Osteoblast (primary cell): ENCODE measurements at regions not wholly inside any gene's neighbourhood (a gene's known extent, or its start where the extent isn't known, plus 50 kb on each side); places are given as distances from the start of the nearest gene placed in this dataset.

Source experiments
- DNase-seq: peaks from one replicate; pipeline ENCODE4 v3.0.0; 2011; ENCODE audit warnings: low spot score, mixed read lengths; ENCODE audit not compliant: insufficient read length; ENCODE audit errors: missing footprints
- H2AFZ ChIP-seq: 2 replicates; pipeline ENCODE4 v1.6.0; 2011; ENCODE audit warnings: mild to moderate bottlenecking, low read length
- H3K27ac ChIP-seq: 2 replicates; pipeline ENCODE4 v1.5.1; 2011; ENCODE audit warnings: mild to moderate bottlenecking, low read depth, low read length, moderate library complexity
- H3K27me3 ChIP-seq: 2 replicates; pipeline ENCODE4 v1.6.0; 2012; ENCODE audit warnings: mild to moderate bottlenecking, control low read depth, inconsistent platforms, low read length, moderate library complexity; ENCODE audit not compliant: insufficient read depth
- H3K36me3 ChIP-seq: 2 replicates; pipeline ENCODE4 v1.5.1; 2011; ENCODE audit warnings: mild to moderate bottlenecking, low read length, control low read depth, moderate library complexity; ENCODE audit not compliant: insufficient read depth
- H3K4me1 ChIP-seq: 2 replicates; pipeline ENCODE4 v1.5.1; 2011; ENCODE audit warnings: mild to moderate bottlenecking, low read length, control low read depth, moderate library complexity; ENCODE audit not compliant: insufficient read depth
- H3K4me2 ChIP-seq: 2 replicates; pipeline ENCODE4 v1.6.0; 2011; ENCODE audit warnings: mild to moderate bottlenecking, low read length; ENCODE audit not compliant: insufficient read depth
- H3K4me3 ChIP-seq: fragments of 200-600 bp; sonication (generic); 3 replicates; pipeline ENCODE4 v1.5.1; 2012; ENCODE audit warnings: mild to moderate bottlenecking, low read length, inconsistent platforms; ENCODE audit not compliant: insufficient read depth
- H3K79me2 ChIP-seq: 2 replicates; pipeline ENCODE4 v1.6.0; 2012; ENCODE audit warnings: mild to moderate bottlenecking, low read length, control low read depth, inconsistent platforms; ENCODE audit not compliant: insufficient read depth
- H3K9me3 ChIP-seq: 2 replicates; pipeline ENCODE4 v1.5.1; 2011; ENCODE audit warnings: low read depth, low read length, control low read depth
- H4K20me1 ChIP-seq: 2 replicates; pipeline ENCODE4 v1.6.0; 2012; ENCODE audit warnings: mild to moderate bottlenecking, low read length, control low read depth; ENCODE audit not compliant: insufficient read depth
- CTCF ChIP-seq: IDR thresholded peaks from 2 replicates; pipeline ENCODE4 v1.5.1; 2011; ENCODE audit warnings: mild to moderate bottlenecking, low read depth, low read length, moderate library complexity; ENCODE audit errors: extremely low read depth

GRCh38 chr12:66898700-66899469 lies 220.0 kb upstream of the GRIP1 start:
- no peak overlapping the region for H2AFZ ChIP-seq
- no peaks in the 10 kb centered on the region for H3K36me3 ChIP-seq
- no peaks in the 10 kb centered on the region for H4K20me1 ChIP-seq
- H3K9me3 ChIP-seq: no peaks in the 10 kb centered on the region
- DNase-seq: no peak
- no peaks in the 10 kb centered on the region for H3K4me1 ChIP-seq
- H3K4me2 ChIP-seq: no peak overlapping the region
- H3K4me3 ChIP-seq: no peak overlapping the region
- TF ChIP-seq CTCF: no peak
- H3K27me3 ChIP-seq: no peaks in the 10 kb centered on the region
- no peak overlapping the region for H3K27ac ChIP-seq
- H3K79me2 ChIP-seq: no peaks in the 10 kb centered on the region

GRCh38 chr12:66899588-66899987 lies 220.7 kb upstream of the GRIP1 start:
- DNase-seq: no peak
- Histone ChIP-seq H3K4me1 (no peaks in the 10 kb centered on the region), H3K4me2 (no peak overlapping the region), H3K36me3 (no peaks in the 10 kb centered on the region), H3K27me3 (no peaks in the 10 kb centered on the region), H3K4me3 (no peak overlapping the region), H3K9me3 (no peaks in the 10 kb centered on the region), H4K20me1 (no peaks in the 10 kb centered on the region), H2AFZ (no peak overlapping the region), H3K27ac (no peak overlapping the region), H3K79me2 (no peaks in the 10 kb centered on the region)
- TF ChIP-seq CTCF: no peak

GRCh38 chr12:66900616-66901015 lies 221.7 kb upstream of the GRIP1 start:
- no peaks in the 10 kb centered on the region for H3K79me2 ChIP-seq
- H3K27me3 ChIP-seq: no peaks in the 10 kb centered on the region
- no peak overlapping the region for H3K4me2 ChIP-seq
- H4K20me1 ChIP-seq: no peaks in the 10 kb centered on the region
- no peaks in the 10 kb centered on the region for H3K36me3 ChIP-seq
- no peaks in the 10 kb centered on the region for H3K4me1 ChIP-seq
- no peak for DNase-seq
- H3K27ac ChIP-seq: no peak overlapping the region
- TF ChIP-seq CTCF: no peak
- H3K9me3 ChIP-seq: no peaks in the 10 kb centered on the region
- no peak overlapping the region for H2AFZ ChIP-seq
- no peak overlapping the region for H3K4me3 ChIP-seq

DNA sequence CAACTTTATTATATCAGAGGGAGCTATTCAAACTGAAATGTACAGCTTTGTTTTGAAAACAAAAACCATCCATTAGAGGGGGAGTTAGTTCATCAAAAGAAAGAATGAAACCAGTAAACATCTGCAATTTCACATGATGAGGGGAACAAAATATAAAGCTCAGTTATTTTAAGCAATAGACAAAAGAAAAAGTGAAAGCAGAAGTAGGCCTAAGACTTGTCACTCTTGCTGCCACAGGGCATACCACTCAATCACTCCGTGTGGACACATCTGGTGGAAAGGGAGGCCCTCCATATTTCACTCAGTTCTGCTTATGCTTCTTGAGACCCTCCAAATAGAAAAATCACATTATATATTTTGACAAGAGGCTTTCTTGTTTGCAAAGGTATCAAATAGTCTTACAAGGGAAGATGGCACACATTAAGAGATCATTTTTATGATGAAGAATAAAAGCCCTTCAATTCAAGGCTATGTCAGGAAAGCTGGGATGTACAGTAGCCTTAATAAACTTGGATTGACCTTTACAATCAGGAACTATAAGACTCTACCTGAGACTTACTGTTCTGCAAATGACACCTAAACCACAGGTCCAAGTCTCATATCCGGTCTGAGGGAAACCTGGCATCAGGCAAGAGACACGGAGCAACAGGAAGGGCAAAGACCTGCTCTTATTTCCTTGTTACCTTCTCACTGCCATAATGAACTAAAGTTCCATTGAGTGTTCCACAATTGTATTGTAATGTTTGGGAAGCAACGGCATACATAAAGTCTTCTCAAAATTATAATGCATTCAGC lies 222.5 kb upstream of the GRIP1 start:
- H4K20me1 ChIP-seq: no peaks in the 10 kb centered on the region
- no peak overlapping the region for H3K27ac ChIP-seq
- no peaks in the 10 kb centered on the region for H3K27me3 ChIP-seq
- no peak for DNase-seq
- no peaks in the 10 kb centered on the region for H3K9me3 ChIP-seq
- no peak overlapping the region for H2AFZ ChIP-seq
- TF ChIP-seq CTCF: no peak
- H3K79me2 ChIP-seq: no peaks in the 10 kb centered on the region
- no peaks in the 10 kb centered on the region for H3K4me1 ChIP-seq
- H3K36me3 ChIP-seq: no peaks in the 10 kb centered on the region
- H3K4me3 ChIP-seq: no peak overlapping the region
- H3K4me2 ChIP-seq: no peak overlapping the region
